WTC11 (cell line): ENCODE measurements at regions not wholly inside any gene's neighbourhood (a gene's known extent, or its start where the extent isn't known, plus 50 kb on each side); places are given as distances from the start of the nearest gene placed in this dataset.

Source experiments
- ATAC-seq: fragments of 200-7000 bp; cut with Tn5 transposase; 2 replicates; pipeline ENCODE4 v1.10.0; 2021; ENCODE audit warnings: mild to moderate bottlenecking, moderate library complexity
- CTCF ChIA-PET: fragments of 300-600 bp; sonication (Branson Sonifier 250); formaldehyde crosslinking; loops from one replicate; lab custom pipeline; 2021; ENCODE audit warnings: antibody characterized with exemption; lab: Charles Lee
- POLR2A ChIA-PET: fragments of 350-600 bp; sonication (Branson Sonifier 250); formaldehyde crosslinking; loops from one replicate; lab custom pipeline; 2021; ENCODE audit warnings: antibody characterized with exemption; lab: Charles Lee
- DNase-seq: peaks from one replicate; pipeline ENCODE4 v3.0.0; 2021; ENCODE audit warnings: low spot score
- H3K27ac Mint-ChIP-seq: 2 replicates; pipeline ENCODE4 v1.8.0; 2021; ENCODE audit warnings: mixed read lengths
- H3K27me3 Mint-ChIP-seq: 2 replicates; pipeline ENCODE4 v1.8.0; 2021; ENCODE audit warnings: low read depth, mild to moderate bottlenecking, moderate library complexity, mixed read lengths
- H3K36me3 Mint-ChIP-seq: 2 replicates; pipeline ENCODE4 v1.8.0; 2021; ENCODE audit warnings: mixed read lengths
- H3K4me1 Mint-ChIP-seq: 2 replicates; pipeline ENCODE4 v1.8.0; 2022; ENCODE audit warnings: mixed read lengths
- H3K4me3 Mint-ChIP-seq: 2 replicates; pipeline ENCODE4 v1.8.0; 2021; ENCODE audit warnings: mild to moderate bottlenecking, moderate library complexity, mixed read lengths
- H3K9me3 Mint-ChIP-seq: 2 replicates; pipeline ENCODE4 v1.8.0; 2021; ENCODE audit warnings: mixed read lengths
- AFF4 ChIP-seq: sonication (generic); formaldehyde crosslinking; IDR thresholded peaks from 2 replicates; pipeline ENCODE4 v1.8.1; 2023; ENCODE audit warnings: mild to moderate bottlenecking, missing genetic modification reagents, borderline replicate concordance
- ATF6 ChIP-seq: sonication (generic); formaldehyde crosslinking; IDR thresholded peaks from 2 replicates; pipeline ENCODE4 v1.8.1; 2023; ENCODE audit warnings: mild to moderate bottlenecking, missing genetic modification reagents
- CREB1 ChIP-seq: sonication (generic); formaldehyde crosslinking; IDR thresholded peaks from 2 replicates; pipeline ENCODE4 v1.8.0; 2023; ENCODE audit warnings: mild to moderate bottlenecking, missing genetic modification reagents
- CREM ChIP-seq: sonication (generic); formaldehyde crosslinking; IDR thresholded peaks from 2 replicates; pipeline ENCODE4 v1.8.1; 2022; ENCODE audit warnings: mild to moderate bottlenecking, missing genetic modification reagents, moderate library complexity
- CTCF ChIP-seq: fragments of 200-600 bp; IDR thresholded peaks from 2 replicates; pipeline ENCODE4 v1.8.0; 2022; ENCODE audit warnings: antibody characterized with exemption
- MYBL2 ChIP-seq: sonication (generic); formaldehyde crosslinking; IDR thresholded peaks from 2 replicates; pipeline ENCODE4 v1.8.1; 2023; ENCODE audit warnings: mild to moderate bottlenecking, moderate library complexity, missing genetic modification reagents
- NFATC4 ChIP-seq: fragments of 250-450 bp; sonication (Bioruptor Pico); IDR thresholded peaks from 2 replicates; pipeline ENCODE4 v1.9.0; 2021; ENCODE audit warnings: mild to moderate bottlenecking
- NR1H2 ChIP-seq: sonication (generic); formaldehyde crosslinking; IDR thresholded peaks from 2 replicates; pipeline ENCODE4 v1.9.0; 2021; ENCODE audit warnings: mild to moderate bottlenecking, moderate library complexity, missing genetic modification reagents
- PREB ChIP-seq: sonication (generic); formaldehyde crosslinking; IDR thresholded peaks from 2 replicates; pipeline ENCODE4 v1.8.1; 2022; ENCODE audit warnings: mild to moderate bottlenecking, missing genetic modification reagents, moderate library complexity, borderline replicate concordance
- ZNF232 ChIP-seq: sonication (generic); formaldehyde crosslinking; IDR thresholded peaks from 2 replicates; pipeline ENCODE4 v1.8.0; 2022; ENCODE audit warnings: mild to moderate bottlenecking, missing genetic modification reagents
- ZNF281 ChIP-seq: sonication (generic); formaldehyde crosslinking; IDR thresholded peaks from 2 replicates; pipeline ENCODE4 v1.8.0; 2023; ENCODE audit warnings: mild to moderate bottlenecking, missing genetic modification reagents
- ZNF317 ChIP-seq: sonication (generic); formaldehyde crosslinking; IDR thresholded peaks from 2 replicates; pipeline ENCODE4 v1.8.1; 2023; ENCODE audit warnings: low read depth, mild to moderate bottlenecking, moderate library complexity, missing genetic modification reagents, borderline replicate concordance

- DNase-seq (no peak), ATAC-seq (no peak)
- TF ChIP-seq NR1H2 (CRISPR knock-in tag) = no peak
- TF ChIP-seq ATF6 (CRISPR knock-in tag) = no peak
- no peak for TF ChIP-seq MYBL2
- TF ChIP-seq PREB (CRISPR knock-in tag) = no peak
- no peak for TF ChIP-seq NFATC4
- no peak for TF ChIP-seq CREM
- no peak for TF ChIP-seq ZNF281 (CRISPR knock-in tag)
- H3K9me3 Mint-ChIP-seq = peaks cover 8% of the 10 kb centered on the region
- CTCF ChIA-PET = no interaction called here
- peaks cover 27% of the 10 kb centered on the region for H3K4me1 Mint-ChIP-seq
- POLR2A ChIA-PET = no interaction called here
- no peak overlapping the region for H3K27ac Mint-ChIP-seq
- H3K27me3 Mint-ChIP-seq = peaks cover 28% of the 10 kb centered on the region
- H3K4me3 Mint-ChIP-seq = no peak overlapping the region
- no peaks in the 10 kb centered on the region for H3K36me3 Mint-ChIP-seq
Observed at GRCh38 chr7:85627791-85628586, 441.1 kb upstream of the SEMA3D start.

GRCh38 chr7:85622059-85622458, 435.2 kb upstream of the SEMA3D start:
- Mint-ChIP-seq H3K9me3 (peaks cover 8% of the 10 kb centered on the region), H3K4me3 (no peak overlapping the region), H3K36me3 (no peaks in the 10 kb centered on the region), H3K27ac (no peak overlapping the region), H3K4me1 (peaks cover 12% of the 10 kb centered on the region), H3K27me3 (no peaks in the 10 kb centered on the region; the same call in 1 of the 2 replicates)
- ATAC-seq (no peak), DNase-seq (no peak)
- CTCF ChIA-PET = no interaction called here
- TF ChIP-seq AFF4 (CRISPR knock-in tag) (no peak), ZNF317 (no peak), ZNF232 (CRISPR knock-in tag) (no peak)
- POLR2A ChIA-PET = no interaction called here

- peaks cover 12% of the 10 kb centered on the region for H3K4me1 Mint-ChIP-seq
- H3K27me3 Mint-ChIP-seq = no peaks in the 10 kb centered on the region; the same call in 1 of the 2 replicates
- H3K27ac Mint-ChIP-seq = no peak overlapping the region
- ATAC-seq (no peak), DNase-seq (no peak)
- H3K4me3 Mint-ChIP-seq = no peak overlapping the region
- POLR2A ChIA-PET = no interaction called here
- TF ChIP-seq CTCF (no peak), CREB1 (CRISPR knock-in tag) (no peak)
- peaks cover 8% of the 10 kb centered on the region for H3K9me3 Mint-ChIP-seq
- H3K36me3 Mint-ChIP-seq = no peaks in the 10 kb centered on the region
- CTCF ChIA-PET = no interaction called here
Observed at GRCh38 chr7:85620936-85621685, 434.3 kb upstream of the SEMA3D start.
